ENCODE measurements at regions not wholly inside any gene's neighbourhood (a gene's known extent, or its start where the extent isn't known, plus 50 kb on each side); places are given as distances from the start of the nearest gene placed in this dataset.

- Histone ChIP-seq H3K27ac (ENCODE audit: low read depth, low read length) (peak overlapping the region; percentile 88), H3K36me3 (ENCODE audit: control insufficient read depth in 5 of 5, insufficient read depth in 5 of 5, low read length in 5 of 5) (no peaks in the 10 kb centered on the region), H3K9me3 (ENCODE audit: control insufficient read depth in 5 of 5, low read length in 5 of 5) (no peaks in the 10 kb centered on the region), H3K27me3 (ENCODE audit: control insufficient read depth in 5 of 5, insufficient read depth in 4 of 5, low read length in 5 of 5) (no peaks in the 10 kb centered on the region), H3K4me3 (ENCODE audit: low read depth in 1 of 5, low read length in 5 of 5) (no peak overlapping the region), H3K9ac (ENCODE audit: low read length in 5 of 5) (peak overlapping the region in 1 of 5 donors; percentile 75), H3K4me1 (ENCODE audit: control insufficient read depth in 5 of 5, insufficient read depth in 5 of 5, low read length in 5 of 5) (peaks cover 0 to 29% (median 9%) of the 10 kb centered on the region in 5 donors)
Observed at GRCh38 chr4:154998773-154999172, 209.7 kb upstream of the NPY2R start.

DNA sequence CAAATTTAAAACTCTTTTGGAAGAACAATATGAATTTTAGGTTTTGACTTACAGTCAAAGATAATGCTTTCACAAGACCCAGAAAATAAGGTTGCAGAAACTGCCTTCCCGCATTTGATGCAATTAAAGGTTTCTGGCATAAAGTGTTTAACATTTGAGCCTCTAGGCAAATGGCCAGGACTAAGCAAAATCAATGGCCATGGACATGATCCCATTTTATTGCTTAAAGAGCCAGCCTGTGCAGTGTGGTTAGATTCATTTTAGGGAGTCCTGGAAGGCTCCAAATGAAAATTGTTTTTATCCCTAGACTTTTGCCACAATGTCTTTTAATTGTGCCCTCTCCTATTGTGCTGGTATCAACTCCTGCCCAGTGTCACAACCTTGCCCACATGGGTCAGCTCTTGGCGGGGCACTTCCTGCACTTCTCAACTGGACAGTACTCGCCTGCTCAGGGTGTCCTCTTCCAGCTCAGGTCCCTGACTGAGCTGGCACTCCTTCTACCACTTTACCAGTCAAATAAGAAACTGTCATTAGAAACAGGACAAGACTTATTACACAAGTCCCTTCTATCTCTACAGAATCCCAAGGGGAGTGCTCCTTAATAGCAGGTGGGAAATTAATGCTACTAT is 208.4 kb upstream of the NPY2R start:
- Histone ChIP-seq H3K27ac (ENCODE audit: low read depth, low read length) (peak overlapping the region; percentile 88), H3K4me3 (ENCODE audit: low read depth in 1 of 5, low read length in 5 of 5) (no peak overlapping the region), H3K9me3 (ENCODE audit: control insufficient read depth in 5 of 5, low read length in 5 of 5) (no peaks in the 10 kb centered on the region), H3K9ac (ENCODE audit: low read length in 5 of 5) (peak overlapping the region in 1 of 5 donors; percentile 75), H3K4me1 (ENCODE audit: control insufficient read depth in 5 of 5, insufficient read depth in 5 of 5, low read length in 5 of 5) (peaks cover 0 to 29% (median 9%) of the 10 kb centered on the region in 5 donors), H3K27me3 (ENCODE audit: control insufficient read depth in 5 of 5, insufficient read depth in 4 of 5, low read length in 5 of 5) (no peaks in the 10 kb centered on the region), H3K36me3 (ENCODE audit: control insufficient read depth in 5 of 5, insufficient read depth in 5 of 5, low read length in 5 of 5) (no peaks in the 10 kb centered on the region)

- Histone ChIP-seq H3K4me1 (ENCODE audit: control insufficient read depth in 5 of 5, insufficient read depth in 5 of 5, low read length in 5 of 5) (peaks cover 0 to 29% (median 9%) of the 10 kb centered on the region in 5 donors), H3K9ac (ENCODE audit: low read length in 5 of 5) (no peak overlapping the region), H3K9me3 (ENCODE audit: control insufficient read depth in 5 of 5, low read length in 5 of 5) (no peaks in the 10 kb centered on the region), H3K4me3 (ENCODE audit: low read depth in 1 of 5, low read length in 5 of 5) (no peak overlapping the region), H3K36me3 (ENCODE audit: control insufficient read depth in 5 of 5, insufficient read depth in 5 of 5, low read length in 5 of 5) (no peaks in the 10 kb centered on the region), H3K27me3 (ENCODE audit: control insufficient read depth in 5 of 5, insufficient read depth in 4 of 5, low read length in 5 of 5) (no peaks in the 10 kb centered on the region), H3K27ac (ENCODE audit: low read depth, low read length) (no peak overlapping the region)
Observed at GRCh38 chr4:155001251-155001650, 207.2 kb upstream of the NPY2R start.

DNA sequence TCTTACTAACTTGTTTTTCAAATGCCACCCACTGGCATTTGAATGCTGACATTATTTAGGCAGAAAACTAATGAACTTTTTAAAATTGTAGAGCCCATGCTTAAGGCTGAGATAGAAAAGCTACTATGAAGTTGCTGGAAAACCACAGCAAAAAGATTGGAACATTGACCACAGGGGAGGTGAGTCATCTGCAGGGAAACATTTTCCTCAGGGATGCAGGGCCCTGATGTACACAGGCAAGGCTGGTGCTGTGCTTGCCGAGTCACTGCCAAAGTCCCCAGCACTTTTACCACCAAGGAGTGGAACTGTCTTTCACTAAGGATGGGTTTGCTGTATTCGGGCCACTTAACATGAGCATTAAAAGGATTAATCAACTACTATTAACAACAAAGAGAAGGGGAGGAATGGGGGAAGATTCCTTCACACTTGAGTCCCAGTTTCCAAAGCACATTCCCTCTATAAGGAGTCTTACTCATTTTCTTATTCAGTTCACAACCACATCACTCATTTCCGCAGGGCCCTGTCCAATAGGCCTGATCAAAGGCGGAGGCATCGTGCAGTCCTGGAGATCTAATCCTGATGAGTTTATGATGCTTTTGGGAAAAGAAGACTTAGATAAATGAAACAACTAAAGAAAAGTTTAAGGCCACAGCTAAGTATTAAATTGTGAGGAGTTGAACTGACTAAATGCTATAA is 202.9 kb upstream of the NPY2R start:
- no peak overlapping the region for H3K9ac ChIP-seq (ENCODE audit: low read length in 5 of 5)
- H3K36me3 ChIP-seq (ENCODE audit: control insufficient read depth in 5 of 5, insufficient read depth in 5 of 5, low read length in 5 of 5) = no peaks in the 10 kb centered on the region
- no peak overlapping the region for H3K4me3 ChIP-seq (ENCODE audit: low read depth in 1 of 5, low read length in 5 of 5)
- H3K9me3 ChIP-seq (ENCODE audit: control insufficient read depth in 5 of 5, low read length in 5 of 5) = no peaks in the 10 kb centered on the region
- no peak overlapping the region for H3K27ac ChIP-seq (ENCODE audit: low read depth, low read length)
- H3K27me3 ChIP-seq (ENCODE audit: control insufficient read depth in 5 of 5, insufficient read depth in 4 of 5, low read length in 5 of 5) = no peaks in the 10 kb centered on the region
- H3K4me1 ChIP-seq (ENCODE audit: control insufficient read depth in 5 of 5, insufficient read depth in 5 of 5, low read length in 5 of 5) = peaks cover 0 to 5% (median 0%) of the 10 kb centered on the region in 5 donors

DNA sequence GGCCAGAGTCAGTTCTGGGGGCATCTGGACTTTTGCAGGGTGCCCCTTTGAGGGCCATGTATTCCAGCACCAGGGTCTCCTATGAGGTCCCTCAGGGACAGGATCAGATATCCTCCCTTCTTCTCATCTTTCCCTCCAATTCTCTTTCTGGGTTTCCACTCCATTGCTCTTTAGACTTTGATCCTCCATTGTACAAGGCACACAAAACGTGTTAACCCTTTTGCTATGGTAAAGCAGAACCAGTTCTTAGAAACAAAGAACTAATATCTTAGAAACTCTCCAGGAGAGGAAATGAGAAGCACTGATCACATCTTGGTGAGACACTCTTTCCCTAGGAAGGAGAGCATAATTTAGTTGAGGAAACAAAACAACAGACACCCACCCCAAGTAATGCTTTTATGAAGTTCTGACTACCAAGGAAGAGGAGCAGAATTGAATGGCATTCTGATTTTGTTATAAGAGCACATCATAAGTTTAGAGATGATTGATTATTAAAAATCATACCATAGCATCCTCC is 200.7 kb upstream of the NPY2R start:
- peaks cover 0 to 4% (median 0%) of the 10 kb centered on the region in 5 donors for H3K9me3 ChIP-seq (ENCODE audit: control insufficient read depth in 5 of 5, low read length in 5 of 5)
- peaks cover 0 to 4% (median 0%) of the 10 kb centered on the region in 5 donors for H3K4me1 ChIP-seq (ENCODE audit: control insufficient read depth in 5 of 5, insufficient read depth in 5 of 5, low read length in 5 of 5)
- no peak overlapping the region for H3K9ac ChIP-seq (ENCODE audit: low read length in 5 of 5)
- no peaks in the 10 kb centered on the region for H3K27me3 ChIP-seq (ENCODE audit: control insufficient read depth in 5 of 5, insufficient read depth in 4 of 5, low read length in 5 of 5)
- H3K4me3 ChIP-seq (ENCODE audit: low read depth in 1 of 5, low read length in 5 of 5) = no peak overlapping the region
- no peak overlapping the region for H3K27ac ChIP-seq (ENCODE audit: low read depth, low read length)
- no peaks in the 10 kb centered on the region for H3K36me3 ChIP-seq (ENCODE audit: control insufficient read depth in 5 of 5, insufficient read depth in 5 of 5, low read length in 5 of 5)

- H3K27ac ChIP-seq (ENCODE audit: low read depth, low read length) = no peak overlapping the region
- no peak overlapping the region for H3K4me3 ChIP-seq (ENCODE audit: low read depth in 1 of 5, low read length in 5 of 5)
Observed at GRCh38 chr4:155008389-155008788, 200.0 kb upstream of the NPY2R start.

DNA sequence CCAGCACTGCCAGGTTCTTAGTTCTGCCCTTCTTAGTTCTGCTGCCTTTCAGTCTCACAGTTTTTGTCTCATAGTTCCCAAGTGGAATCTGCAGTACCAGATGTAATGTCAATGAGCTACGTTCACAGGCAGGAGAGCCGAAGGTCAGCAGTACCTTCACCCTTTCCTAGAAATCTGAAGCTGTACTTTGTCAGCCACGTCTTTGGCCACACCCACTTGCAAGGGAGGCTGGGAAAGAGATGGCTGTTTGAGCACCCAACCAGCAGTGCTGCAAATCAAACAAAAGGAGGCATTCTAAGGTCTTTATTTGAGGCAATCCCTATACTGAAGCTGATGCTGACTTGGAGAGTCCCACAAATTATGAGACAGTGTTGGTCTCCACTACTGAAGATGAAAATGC is 199.1 kb upstream of the NPY2R start:
- H3K4me1 ChIP-seq (ENCODE audit: control insufficient read depth in 5 of 5, insufficient read depth in 5 of 5, low read length in 5 of 5) = peaks cover 0 to 4% (median 0%) of the 10 kb centered on the region in 5 donors
- no peak overlapping the region for H3K4me3 ChIP-seq (ENCODE audit: low read depth in 1 of 5, low read length in 5 of 5)
- no peak overlapping the region for H3K27ac ChIP-seq (ENCODE audit: low read depth, low read length)
- no peaks in the 10 kb centered on the region for H3K27me3 ChIP-seq (ENCODE audit: control insufficient read depth in 5 of 5, insufficient read depth in 4 of 5, low read length in 5 of 5)
- no peak overlapping the region for H3K9ac ChIP-seq (ENCODE audit: low read length in 5 of 5)
- peaks cover 0 to 4% (median 0%) of the 10 kb centered on the region in 5 donors for H3K9me3 ChIP-seq (ENCODE audit: control insufficient read depth in 5 of 5, low read length in 5 of 5)
- H3K36me3 ChIP-seq (ENCODE audit: control insufficient read depth in 5 of 5, insufficient read depth in 5 of 5, low read length in 5 of 5) = no peaks in the 10 kb centered on the region

More at GRCh38 chr4:155008389-155008788, 200.0 kb upstream of the NPY2R start:
- Histone ChIP-seq H3K4me1 (ENCODE audit: control insufficient read depth in 5 of 5, insufficient read depth in 5 of 5, low read length in 5 of 5) (peaks cover 0 to 4% (median 0%) of the 10 kb centered on the region in 5 donors), H3K27me3 (ENCODE audit: control insufficient read depth in 5 of 5, insufficient read depth in 4 of 5, low read length in 5 of 5) (no peaks in the 10 kb centered on the region), H3K9ac (ENCODE audit: low read length in 5 of 5) (no peak overlapping the region), H3K9me3 (ENCODE audit: control insufficient read depth in 5 of 5, low read length in 5 of 5) (peaks cover 0 to 4% (median 0%) of the 10 kb centered on the region in 5 donors), H3K36me3 (ENCODE audit: control insufficient read depth in 5 of 5, insufficient read depth in 5 of 5, low read length in 5 of 5) (no peaks in the 10 kb centered on the region)

- Histone ChIP-seq H3K27me3 (ENCODE audit: control insufficient read depth in 5 of 5, insufficient read depth in 4 of 5, low read length in 5 of 5) (no peaks in the 10 kb centered on the region), H3K36me3 (ENCODE audit: control insufficient read depth in 5 of 5, insufficient read depth in 5 of 5, low read length in 5 of 5) (no peaks in the 10 kb centered on the region), H3K4me3 (ENCODE audit: low read depth in 1 of 5, low read length in 5 of 5) (no peak overlapping the region), H3K9ac (ENCODE audit: low read length in 5 of 5) (no peak overlapping the region), H3K9me3 (ENCODE audit: control insufficient read depth in 5 of 5, low read length in 5 of 5) (peaks cover 0 to 4% (median 0%) of the 10 kb centered on the region in 5 donors), H3K4me1 (ENCODE audit: control insufficient read depth in 5 of 5, insufficient read depth in 5 of 5, low read length in 5 of 5) (peaks cover 0 to 4% (median 0%) of the 10 kb centered on the region in 5 donors), H3K27ac (ENCODE audit: low read depth, low read length) (no peak overlapping the region)
Observed at GRCh38 chr4:155010376-155010775, 198.1 kb upstream of the NPY2R start.

- Histone ChIP-seq H3K4me1 (ENCODE audit: control insufficient read depth in 5 of 5, insufficient read depth in 5 of 5, low read length in 5 of 5) (peaks cover 0 to 4% (median 0%) of the 10 kb centered on the region in 5 donors), H3K9me3 (ENCODE audit: control insufficient read depth in 5 of 5, low read length in 5 of 5) (peaks cover 0 to 4% (median 0%) of the 10 kb centered on the region in 5 donors), H3K27ac (ENCODE audit: low read depth, low read length) (no peak overlapping the region), H3K36me3 (ENCODE audit: control insufficient read depth in 5 of 5, insufficient read depth in 5 of 5, low read length in 5 of 5) (no peaks in the 10 kb centered on the region), H3K4me3 (ENCODE audit: low read depth in 1 of 5, low read length in 5 of 5) (no peak overlapping the region), H3K27me3 (ENCODE audit: control insufficient read depth in 5 of 5, insufficient read depth in 4 of 5, low read length in 5 of 5) (no peaks in the 10 kb centered on the region), H3K9ac (ENCODE audit: low read length in 5 of 5) (no peak overlapping the region)
Observed at GRCh38 chr4:155011163-155011780, 197.2 kb upstream of the NPY2R start.

DNA sequence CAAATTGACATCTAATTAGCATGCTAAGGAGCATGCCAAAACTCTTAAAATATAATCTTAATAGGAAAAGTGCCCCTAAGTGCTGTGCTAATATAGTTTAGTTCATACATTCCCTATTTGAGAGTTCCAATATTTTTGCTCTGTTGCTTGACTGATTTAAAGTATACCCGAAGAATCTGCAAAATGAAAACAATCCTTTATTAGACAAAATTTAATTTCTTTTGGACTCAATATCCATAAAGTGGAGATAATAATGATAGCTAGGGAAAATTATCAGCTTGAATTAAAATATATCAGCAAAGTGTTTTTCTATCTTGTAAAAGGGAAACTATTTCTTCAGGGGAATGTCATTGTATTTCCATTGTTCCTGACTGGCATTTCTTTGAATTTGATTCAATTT is 196.0 kb upstream of the NPY2R start:
- Histone ChIP-seq H3K4me1 (ENCODE audit: control insufficient read depth in 5 of 5, insufficient read depth in 5 of 5, low read length in 5 of 5) (no peaks in the 10 kb centered on the region), H3K9ac (ENCODE audit: low read length in 5 of 5) (no peak overlapping the region), H3K9me3 (ENCODE audit: control insufficient read depth in 5 of 5, low read length in 5 of 5) (peaks cover 0 to 4% (median 0%) of the 10 kb centered on the region in 5 donors), H3K27ac (ENCODE audit: low read depth, low read length) (no peak overlapping the region), H3K36me3 (ENCODE audit: control insufficient read depth in 5 of 5, insufficient read depth in 5 of 5, low read length in 5 of 5) (no peaks in the 10 kb centered on the region), H3K27me3 (ENCODE audit: control insufficient read depth in 5 of 5, insufficient read depth in 4 of 5, low read length in 5 of 5) (no peaks in the 10 kb centered on the region), H3K4me3 (ENCODE audit: low read depth in 1 of 5, low read length in 5 of 5) (no peak overlapping the region)
